SK-N-SH (cell line): ENCODE measurements at regions not wholly inside any gene's neighbourhood (a gene's known extent, or its start where the extent isn't known, plus 50 kb on each side); places are given as distances from the start of the nearest gene placed in this dataset.

Source experiments
- CTCF ChIA-PET: fragments of 300-600, 350-600 bp; formaldehyde crosslinking; extraction: SDS; loops from one replicate; lab custom pipeline; 2021; lab: Yijun Ruan, JAX
- POLR2A ChIA-PET: fragments of 350-600 bp; sonication (Branson Sonifier 250); formaldehyde crosslinking; extraction: SDS; loops from one replicate; lab custom pipeline; 2020; ENCODE audit warnings: antibody characterized with exemption, inconsistent platforms; lab: Yijun Ruan, JAX
- DNase-seq: peaks from one replicate; pipeline ENCODE4 v3.0.0; 2012
- H2AFZ ChIP-seq: fragments of 200-600 bp; sonication (generic); 2 replicates; pipeline ENCODE4 v1.8.1; 2016; ENCODE audit warnings: antibody characterized with exemption, mild to moderate bottlenecking, low read depth
- H3F3A ChIP-seq: fragments of 200-600 bp; sonication (generic); replicated peaks from 2 replicates; pipeline ENCODE3; 2016; ENCODE audit warnings: antibody characterized with exemption, mild to moderate bottlenecking; ENCODE audit not compliant: insufficient read depth
- H3K27ac ChIP-seq, 2 experiments: fragments of 200-500 bp in 1 of 2; fragments of 200-600 bp in 1 of 2; sonication (Bioruptor generic) in 1 of 2; sonication (generic), shearing (Covaris generic) in 1 of 2; 2 replicates each; pipeline versions ENCODE4 v1.5.1 to v1.6.1; 2014 to 2016; ENCODE audit warnings: low read depth in 2 of 2, inconsistent platforms in 1 of 2, low read length in 1 of 2, mild to moderate bottlenecking in 1 of 2, mixed read lengths in 1 of 2
- H3K27me3 ChIP-seq: fragments of 200-600 bp; sonication (generic), shearing (Covaris generic); 2 replicates; pipeline ENCODE4 v1.6.1; 2016; ENCODE audit warnings: mixed run types; ENCODE audit not compliant: insufficient read depth
- H3K36me3 ChIP-seq, 2 experiments: fragments of 200-500 bp in 1 of 2; fragments of 200-600 bp in 1 of 2; sonication (Bioruptor generic) in 1 of 2; sonication (generic) in 1 of 2; replicated peaks in 1 of 2; 2 replicates each; pipeline versions ENCODE3 to v1.5.1; 2014 to 2016; ENCODE audit warnings: low read length in 1 of 2, mild to moderate bottlenecking in 1 of 2; ENCODE audit not compliant: insufficient read depth in 2 of 2, control insufficient read depth in 1 of 2
- H3K4me1 ChIP-seq, 2 experiments: fragments of 200-500 bp in 1 of 2; fragments of 200-600 bp in 1 of 2; sonication (Bioruptor generic) in 1 of 2; sonication (generic), shearing (Covaris generic) in 1 of 2; 2 replicates each; pipeline versions ENCODE4 v1.5.1 to v1.6.1; 2014 to 2016; ENCODE audit warnings: low read depth in 1 of 2, low read length in 1 of 2, mixed run types in 1 of 2; ENCODE audit not compliant: insufficient read depth in 2 of 2, control insufficient read depth in 1 of 2
- H3K4me2 ChIP-seq: fragments of 200-600 bp; sonication (generic), shearing (Covaris generic); 2 replicates; pipeline ENCODE4 v1.6.1; 2017; ENCODE audit warnings: mixed run types
- H3K4me3 ChIP-seq, 2 experiments: fragments of 200-500 bp in 1 of 2; fragments of 200-600 bp in 1 of 2; sonication (Bioruptor generic) in 1 of 2; sonication (generic), shearing (Covaris generic) in 1 of 2; 2 replicates each; pipeline versions ENCODE4 v1.5.1 to v1.8.1; 2014 to 2016; ENCODE audit warnings: low read depth in 2 of 2, inconsistent platforms in 1 of 2, low read length in 1 of 2, mild to moderate bottlenecking in 1 of 2, mixed read lengths in 1 of 2, moderate library complexity in 1 of 2
- H3K79me2 ChIP-seq: fragments of 200-600 bp; sonication (generic); 2 replicates; pipeline ENCODE4 v1.8.1; 2017; ENCODE audit warnings: mild to moderate bottlenecking; ENCODE audit not compliant: insufficient read depth
- H3K9ac ChIP-seq: fragments of 200-600 bp; sonication (generic); 2 replicates; pipeline ENCODE4 v1.6.1; 2017; ENCODE audit warnings: mixed run types
- H3K9me2 ChIP-seq: fragments of 200-600 bp; sonication (generic); 2 replicates; pipeline ENCODE4 v1.6.1; 2017; ENCODE audit warnings: mixed run types
- H3K9me3 ChIP-seq: fragments of 200-600 bp; sonication (generic); 2 replicates; pipeline ENCODE4 v1.6.1; 2017; ENCODE audit warnings: mixed run types, mild to moderate bottlenecking, moderate library complexity
- H4K20me1 ChIP-seq: fragments of 200-600 bp; sonication (generic); 2 replicates; pipeline ENCODE4 v1.6.1; 2017; ENCODE audit warnings: mild to moderate bottlenecking, mixed run types; ENCODE audit not compliant: insufficient read depth
- EP300 ChIP-seq, 2 experiments: IDR thresholded peaks; 2 replicates each; pipeline versions ENCODE4 v1.4.0 to v1.6.1; 2012; ENCODE audit warnings: borderline replicate concordance in 1 of 2, low read depth in 1 of 2, low read length in 1 of 2
- EZH2phosphoT487 ChIP-seq: fragments of 200-600 bp; sonication (generic); IDR thresholded peaks from 2 replicates; pipeline ENCODE4 v1.6.1; 2017; ENCODE audit warnings: low read depth, mixed run types, mild to moderate bottlenecking, antibody characterized with exemption, moderate library complexity, borderline replicate concordance
- FOSL2 ChIP-seq: IDR thresholded peaks from 2 replicates; pipeline ENCODE4 v1.4.0; 2012; ENCODE audit warnings: low read depth, mild to moderate bottlenecking, moderate library complexity, borderline replicate concordance
- FOXJ3 ChIP-seq: sonication (generic); formaldehyde crosslinking; IDR thresholded peaks from 2 replicates; pipeline ENCODE4 v1.5.1; 2020; ENCODE audit warnings: mild to moderate bottlenecking, missing genetic modification reagents
- MXI1 ChIP-seq: IDR thresholded peaks from 2 replicates; pipeline ENCODE4 v1.6.1; 2012; ENCODE audit warnings: mild to moderate bottlenecking, low read depth, low read length, improper control_type of control experiment
- SMC3 ChIP-seq: IDR thresholded peaks from 2 replicates; pipeline ENCODE4 v1.6.1; 2012; ENCODE audit warnings: low read depth, low read length, improper control_type of control experiment
- TEAD4 ChIP-seq: IDR thresholded peaks from 2 replicates; pipeline ENCODE4 v1.4.0; 2012; ENCODE audit warnings: mild to moderate bottlenecking, borderline replicate concordance; ENCODE audit not compliant: insufficient read depth
- USF1 ChIP-seq: IDR thresholded peaks from 2 replicates; pipeline ENCODE4 v1.4.0; 2012; ENCODE audit warnings: low read depth, borderline replicate concordance
- WGBS: methylation state at CpG from one replicate; pipeline ENCODE4 v1.1.6; 2017; ENCODE audit warnings: low lambda C conversion rate; 5-methylcytosine and 5-hydroxymethylcytosine counted together
- TF ChIP-seq, protein P1 (sequence below): fragments of 150-350 bp; IDR thresholded peaks from 2 replicates; pipeline ENCODE4 v1.6.1; 2017; ENCODE audit warnings: antibody characterized with exemption, low read length, low read depth, borderline replicate concordance
- TF ChIP-seq, protein P2 (sequence below): IDR thresholded peaks from 2 replicates; pipeline ENCODE4 v1.4.0; 2012; ENCODE audit warnings: low read depth

- Histone ChIP-seq H3K9me3 (no peaks in the 10 kb centered on the region), H3K4me2 (no peak overlapping the region), H3K79me2 (no peaks in the 10 kb centered on the region), H3K4me3 (no peak overlapping the region), H3K27ac (no peak overlapping the region), H3K27me3 (no peaks in the 10 kb centered on the region), H4K20me1 (no peaks in the 10 kb centered on the region), H3K9ac (no peak overlapping the region), H3K36me3 (no peaks in the 10 kb centered on the region), H2AFZ (no peak overlapping the region), H3F3A (no peaks in the 10 kb centered on the region), H3K9me2 (no peaks in the 10 kb centered on the region), H3K4me1 (no peaks in the 10 kb centered on the region)
- WGBS, result 0% methylated on average over 1 of the region's 1 CpG
- TF ChIP-seq EZH2phosphoT487, result no peak
- no peak for TF ChIP-seq USF1
- ChIA-PET POLR2A (no interaction called here), CTCF (no interaction called here)
- no peak for DNase-seq
Observed at GRCh38 chr14:83007641-83008225, 1474.1 kb upstream of the SEL1L start.

- WGBS, result 12% methylated on average over 5 of the region's 5 CpGs
- POLR2A ChIA-PET, result no interaction called here
Observed at GRCh38 chr14:83017296-83017695, 1483.6 kb upstream of the SEL1L start.

More at GRCh38 chr14:83017296-83017695, 1483.6 kb upstream of the SEL1L start:
- no peaks in the 10 kb centered on the region for H3K4me1 ChIP-seq
- no peak overlapping the region for H3K4me2 ChIP-seq
- no peaks in the 10 kb centered on the region for H3K9me2 ChIP-seq
- H3K4me3 ChIP-seq, result no peak overlapping the region
- H3K79me2 ChIP-seq, result no peaks in the 10 kb centered on the region
- H3K27ac ChIP-seq, result no peak overlapping the region
- H3F3A ChIP-seq, result no peaks in the 10 kb centered on the region
- TF ChIP-seq FOSL2 (no peak), TEAD4 (no peak), EZH2phosphoT487 (no peak), FOXJ3 (CRISPR knock-in tag) (no peak), EP300 (IDR thresholded peaks at IDR 0.05; ENCODE audit: borderline replicate concordance in 1 of 2, low read depth in 1 of 2, low read length in 1 of 2) (no peak), SMC3 (no peak), USF1 (no peak), MXI1 (no peak)
- TF ChIP-seq, protein P1, sequence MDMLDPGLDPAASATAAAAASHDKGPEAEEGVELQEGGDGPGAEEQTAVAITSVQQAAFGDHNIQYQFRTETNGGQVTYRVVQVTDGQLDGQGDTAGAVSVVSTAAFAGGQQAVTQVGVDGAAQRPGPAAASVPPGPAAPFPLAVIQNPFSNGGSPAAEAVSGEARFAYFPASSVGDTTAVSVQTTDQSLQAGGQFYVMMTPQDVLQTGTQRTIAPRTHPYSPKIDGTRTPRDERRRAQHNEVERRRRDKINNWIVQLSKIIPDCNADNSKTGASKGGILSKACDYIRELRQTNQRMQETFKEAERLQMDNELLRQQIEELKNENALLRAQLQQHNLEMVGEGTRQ, result no peak
- TF ChIP-seq, protein P2, sequence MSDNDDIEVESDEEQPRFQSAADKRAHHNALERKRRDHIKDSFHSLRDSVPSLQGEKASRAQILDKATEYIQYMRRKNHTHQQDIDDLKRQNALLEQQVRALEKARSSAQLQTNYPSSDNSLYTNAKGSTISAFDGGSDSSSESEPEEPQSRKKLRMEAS, result no peak
- H3K9ac ChIP-seq, result no peak overlapping the region
- CTCF ChIA-PET, result no interaction called here
- no peak overlapping the region for H2AFZ ChIP-seq
- H3K36me3 ChIP-seq, result no peaks in the 10 kb centered on the region
- H4K20me1 ChIP-seq, result no peaks in the 10 kb centered on the region
- H3K27me3 ChIP-seq, result no peaks in the 10 kb centered on the region
- DNase-seq, result no peak
- H3K9me3 ChIP-seq, result no peaks in the 10 kb centered on the region
